NT2/D1 (cell line): ENCODE measurements at regions not wholly inside any gene's neighbourhood (a gene's known extent, or its start where the extent isn't known, plus 50 kb on each side); places are given as distances from the start of the nearest gene placed in this dataset.

Experiments used
- SUZ12 ChIP-seq: IDR thresholded peaks from 2 replicates; pipeline ENCODE4 v1.6.1; 2011; ENCODE audit not compliant: insufficient read length, insufficient read depth; ENCODE audit errors: extremely low read depth
- ZNF274 ChIP-seq: IDR thresholded peaks from 2 replicates; pipeline ENCODE4 v1.6.1; 2011; ENCODE audit warnings: mild to moderate bottlenecking, low read depth, low read length

DNA sequence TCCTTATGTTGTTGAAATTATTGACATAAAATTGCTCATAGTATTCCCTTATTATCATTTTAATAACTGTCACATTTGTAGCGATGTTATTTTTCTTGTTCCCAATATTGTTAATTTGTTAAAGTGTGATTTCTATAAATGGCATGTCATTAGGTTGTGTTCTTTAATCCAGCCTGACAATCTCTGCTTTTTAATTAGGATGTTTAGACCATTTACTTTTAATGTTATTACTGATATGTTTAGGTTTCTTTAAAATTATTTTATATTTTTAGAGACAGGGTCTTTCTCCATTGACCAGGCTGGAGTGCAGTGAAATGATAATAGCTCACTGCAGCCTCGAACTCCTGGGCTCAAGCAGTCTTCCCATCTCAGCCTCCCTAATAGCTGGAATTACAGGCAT is 408.5 kb downstream of the DLEU7 start:
- TF ChIP-seq SUZ12 (no peak), ZNF274 (no peak)
